DOHH2 (cell line): ENCODE measurements at regions not wholly inside any gene's neighbourhood (a gene's known extent, or its start where the extent isn't known, plus 50 kb on each side); places are given as distances from the start of the nearest gene placed in this dataset.

ENCODE experiments used
- H3F3A ChIP-seq: fragments of 200-600 bp; sonication (generic), shearing (Covaris generic); 2 replicates; pipeline ENCODE4 v1.6.0; 2016; ENCODE audit warnings: antibody characterized with exemption, mild to moderate bottlenecking; ENCODE audit not compliant: control insufficient read depth, insufficient read depth
- H3K27ac ChIP-seq: fragments of 200-600 bp; sonication (generic); 2 replicates; pipeline ENCODE4 v1.5.1; 2014; ENCODE audit warnings: low read depth, mild to moderate bottlenecking, low read length, moderate library complexity
- H3K27me3 ChIP-seq: fragments of 200-600 bp; sonication (generic); 2 replicates; pipeline ENCODE4 v1.6.1; 2014; ENCODE audit warnings: mild to moderate bottlenecking, low read length, mixed read lengths; ENCODE audit not compliant: control insufficient read depth
- H3K36me3 ChIP-seq: fragments of 200-600 bp; sonication (generic); 2 replicates; pipeline ENCODE4 v1.6.1; 2014; ENCODE audit warnings: mild to moderate bottlenecking, low read length, moderate library complexity, mixed read lengths; ENCODE audit not compliant: control insufficient read depth
- H3K4me1 ChIP-seq: fragments of 200-600 bp; sonication (generic); 2 replicates; pipeline ENCODE4 v1.6.1; 2014; ENCODE audit warnings: mild to moderate bottlenecking, low read length, mixed read lengths; ENCODE audit not compliant: control insufficient read depth
- H3K4me2 ChIP-seq: fragments of 200-600 bp; sonication (generic); 2 replicates; pipeline ENCODE4 v1.6.0; 2014; ENCODE audit warnings: mild to moderate bottlenecking, low read length, moderate library complexity
- H3K4me3 ChIP-seq: fragments of 200-600 bp; sonication (generic); 2 replicates; pipeline ENCODE4 v1.5.1; 2014; ENCODE audit warnings: mild to moderate bottlenecking, low read length, mixed read lengths
- H3K79me2 ChIP-seq: fragments of 200-600 bp; sonication (generic); 2 replicates; pipeline ENCODE4 v1.6.1; 2014; ENCODE audit warnings: mild to moderate bottlenecking, low read length, mixed read lengths; ENCODE audit not compliant: control insufficient read depth
- H3K9me2 ChIP-seq: fragments of 200-600 bp; sonication (generic); replicated peaks from 2 replicates; pipeline ENCODE4 v1.6.1; 2014; ENCODE audit warnings: mild to moderate bottlenecking, low read length, mixed read lengths; ENCODE audit not compliant: control insufficient read depth
- H3K9me3 ChIP-seq: fragments of 200-600 bp; sonication (generic); 2 replicates; pipeline ENCODE4 v1.6.1; 2014; ENCODE audit warnings: antibody characterized with exemption, low read length, mixed read lengths; ENCODE audit not compliant: control insufficient read depth, insufficient read depth
- H4K20me1 ChIP-seq: fragments of 200-600 bp; sonication (generic); 2 replicates; pipeline ENCODE4 v1.6.0; 2014; ENCODE audit warnings: low read depth, mild to moderate bottlenecking, antibody characterized with exemption, low read length, moderate library complexity; ENCODE audit not compliant: control insufficient read depth, insufficient read depth
- CTCF ChIP-seq: fragments of 200-600 bp; sonication (generic); IDR thresholded peaks from one replicate; pipeline ENCODE4 v1.5.1; 2014; ENCODE audit warnings: antibody characterized with exemption, mild to moderate bottlenecking, low read depth, low read length; ENCODE audit not compliant: poor library complexity, severe bottlenecking
- EZH2phosphoT487 ChIP-seq: fragments of 200-600 bp; sonication (generic); IDR thresholded peaks from 2 replicates; pipeline ENCODE4 v1.6.1; 2017; ENCODE audit warnings: borderline replicate concordance, mild to moderate bottlenecking, antibody characterized with exemption, low read length, moderate library complexity, mixed read lengths

- H3K36me3 ChIP-seq, result no peaks in the 10 kb centered on the region
- H3K27ac ChIP-seq, result no peak overlapping the region
- no peak overlapping the region for H3K4me2 ChIP-seq
- H3K4me3 ChIP-seq, result no peak overlapping the region
- H3K9me3 ChIP-seq, result no peaks in the 10 kb centered on the region
- H3K9me2 ChIP-seq, result no peaks in the 10 kb centered on the region
- no peaks in the 10 kb centered on the region for H3F3A ChIP-seq
- no peaks in the 10 kb centered on the region for H3K27me3 ChIP-seq
- TF ChIP-seq CTCF, result no peak
- TF ChIP-seq EZH2phosphoT487, result no peak
- no peaks in the 10 kb centered on the region for H3K4me1 ChIP-seq
- no peaks in the 10 kb centered on the region for H3K79me2 ChIP-seq
- H4K20me1 ChIP-seq, result no peaks in the 10 kb centered on the region
Measured at GRCh38 chr7:42729053-42729765, 182.7 kb downstream of the C7orf25 start.

GRCh38 chr7:42727451-42727850, 184.4 kb downstream of the C7orf25 start:
- Histone ChIP-seq H3F3A (no peaks in the 10 kb centered on the region), H4K20me1 (no peaks in the 10 kb centered on the region), H3K9me3 (no peaks in the 10 kb centered on the region), H3K79me2 (no peaks in the 10 kb centered on the region), H3K4me3 (no peak overlapping the region), H3K36me3 (no peaks in the 10 kb centered on the region), H3K27me3 (no peaks in the 10 kb centered on the region), H3K4me1 (no peaks in the 10 kb centered on the region), H3K4me2 (no peak overlapping the region), H3K9me2 (no peaks in the 10 kb centered on the region), H3K27ac (no peak overlapping the region)
- TF ChIP-seq CTCF (no peak), EZH2phosphoT487 (no peak)

- Histone ChIP-seq H3K4me3 (no peak overlapping the region), H3K27me3 (no peaks in the 10 kb centered on the region)
Measured at GRCh38 chr7:42726066-42726785, 185.6 kb downstream of the C7orf25 start.

More at GRCh38 chr7:42726066-42726785, 185.6 kb downstream of the C7orf25 start:
- no peak for TF ChIP-seq CTCF
- no peak for TF ChIP-seq EZH2phosphoT487
- Histone ChIP-seq H3K4me2 (no peak overlapping the region), H3K9me3 (no peaks in the 10 kb centered on the region), H3K27ac (no peak overlapping the region), H3K79me2 (no peaks in the 10 kb centered on the region), H3K4me1 (no peaks in the 10 kb centered on the region), H4K20me1 (no peaks in the 10 kb centered on the region), H3K36me3 (no peaks in the 10 kb centered on the region), H3F3A (no peaks in the 10 kb centered on the region), H3K9me2 (no peaks in the 10 kb centered on the region)
